ENCODE measurements at regions not wholly inside any gene's neighbourhood (a gene's known extent, or its start where the extent isn't known, plus 50 kb on each side); places are given as distances from the start of the nearest gene placed in this dataset.

GRCh38 chr2:3899536-3900155 is 196.3 kb downstream of the DCDC2C start:
- TF ChIP-seq CTCF (IDR thresholded peaks at IDR 0.05) (no peak), ZFX (IDR thresholded peaks at IDR 0.05; ENCODE audit: borderline replicate concordance) (no peak)
